Head of caudate nucleus (tissue), 42 donors: ENCODE measurements at regions not wholly inside any gene's neighbourhood (a gene's known extent, or its start where the extent isn't known, plus 50 kb on each side); places are given as distances from the start of the nearest gene placed in this dataset.
A peak's percentile ranks its signal among the peaks of the same experiment; 100 is the strongest.

Experiments
- DNase-seq, 42 donors: peaks; one replicate each; pipeline versions ENCODE4 v3.0.0 to v3.0.0-alpha.2; 2020 to 2021; ENCODE audit warnings: mixed read lengths in 7 of 42
- intact Hi-C: fragments of 100-400 bp; cut with DNase I; formaldehyde crosslinking; loops from one replicate; pipeline ENCODE4 v1.15.0; 2022

- intact Hi-C loops: no loop called here
- no peak for DNase-seq
Measured at GRCh38 chr10:47073967-47074366, 162.7 kb downstream of the PTPN20 start.

- DNase-seq: peak in 2 of 42 donors; percentile 9 to 15
- intact Hi-C loops: no loop called here
Measured at GRCh38 chr10:47076949-47077361, 165.7 kb downstream of the PTPN20 start.

- DNase-seq: no peak
- intact Hi-C loops: no loop called here
Measured at GRCh38 chr10:47077386-47077785, 166.2 kb downstream of the PTPN20 start.

- DNase-seq: no peak
- intact Hi-C loops: no loop called here
Measured at GRCh38 chr10:47077941-47078340, 166.7 kb downstream of the PTPN20 start.

- DNase-seq: no peak
- intact Hi-C loops: no loop called here
Measured at GRCh38 chr10:47078393-47079203, 167.4 kb downstream of the PTPN20 start.

GRCh38 chr10:47079204-47079580 lies 168.0 kb downstream of the PTPN20 start:
- peak in 1 of 42 donors; percentile 5 for DNase-seq

GRCh38 chr10:47081264-47081663 lies 170.0 kb downstream of the PTPN20 start:
- no peak for DNase-seq
- intact Hi-C loops: no loop called here

More at GRCh38 chr10:47079204-47079580, 168.0 kb downstream of the PTPN20 start:
- intact Hi-C loops: no loop called here

- DNase-seq: no peak
Measured at GRCh38 chr10:47082055-47082784, 171.0 kb downstream of the PTPN20 start.

GRCh38 chr10:47087667-47088066 lies 176.4 kb downstream of the PTPN20 start:
- intact Hi-C loops: no loop called here
- DNase-seq: no peak

More at GRCh38 chr10:47082055-47082784, 171.0 kb downstream of the PTPN20 start:
- intact Hi-C loops: no loop called here

- intact Hi-C loops: no loop called here
- DNase-seq: peak in 3 of 42 donors; percentile 4 to 32 (median 7)
Measured at GRCh38 chr10:47088656-47089354, 177.6 kb downstream of the PTPN20 start.

- intact Hi-C loops: no loop called here
- DNase-seq: no peak
Measured at GRCh38 chr10:47090042-47090441, 178.8 kb downstream of the PTPN20 start.

GRCh38 chr10:47090903-47091302 lies 179.7 kb downstream of the PTPN20 start:
- peak in 2 of 42 donors; percentile 2 to 27 for DNase-seq
- intact Hi-C loops: no loop called here

GRCh38 chr10:47091421-47091820 lies 180.2 kb downstream of the PTPN20 start:
- DNase-seq: peak in 1 of 42 donors; percentile 5
- intact Hi-C loops: no loop called here

- intact Hi-C loops: no loop called here
- peak in 1 of 42 donors; percentile 11 for DNase-seq
Measured at GRCh38 chr10:47092376-47092775, 181.1 kb downstream of the PTPN20 start.

- intact Hi-C loops: no loop called here
- DNase-seq: peak in 22 of 42 donors; percentile 13 to 63 (median 32)
Measured at GRCh38 chr10:47092831-47093230, 181.6 kb downstream of the PTPN20 start.

GRCh38 chr10:47094126-47094525 lies 182.9 kb downstream of the PTPN20 start:
- intact Hi-C loops: no loop called here
- no peak for DNase-seq

GRCh38 chr10:47094636-47095035 lies 183.4 kb downstream of the PTPN20 start:
- intact Hi-C loops: no loop called here
- no peak for DNase-seq

GRCh38 chr10:47095211-47095610 lies 184.0 kb downstream of the PTPN20 start:
- DNase-seq: no peak

GRCh38 chr10:47095848-47096612 lies 184.8 kb downstream of the PTPN20 start:
- intact Hi-C loops: no loop called here
- peak in 1 of 42 donors; percentile 2 for DNase-seq

More at GRCh38 chr10:47095211-47095610, 184.0 kb downstream of the PTPN20 start:
- intact Hi-C loops: no loop called here
